ENCODE measurements at regions not wholly inside any gene's neighbourhood (a gene's known extent, or its start where the extent isn't known, plus 50 kb on each side); places are given as distances from the start of the nearest gene placed in this dataset.
A peak's percentile ranks its signal among the peaks of the same experiment; 100 is the strongest.

GRCh38 chrX:10952619-10953018 lies 158.5 kb upstream of the HCCS start:
- no peak for TF ChIP-seq CTCF (IDR thresholded peaks at IDR 0.05; ENCODE audit: low read length, missing control alignments)
- DNase-seq (ENCODE audit: low read depth), result peak; percentile 40

DNA sequence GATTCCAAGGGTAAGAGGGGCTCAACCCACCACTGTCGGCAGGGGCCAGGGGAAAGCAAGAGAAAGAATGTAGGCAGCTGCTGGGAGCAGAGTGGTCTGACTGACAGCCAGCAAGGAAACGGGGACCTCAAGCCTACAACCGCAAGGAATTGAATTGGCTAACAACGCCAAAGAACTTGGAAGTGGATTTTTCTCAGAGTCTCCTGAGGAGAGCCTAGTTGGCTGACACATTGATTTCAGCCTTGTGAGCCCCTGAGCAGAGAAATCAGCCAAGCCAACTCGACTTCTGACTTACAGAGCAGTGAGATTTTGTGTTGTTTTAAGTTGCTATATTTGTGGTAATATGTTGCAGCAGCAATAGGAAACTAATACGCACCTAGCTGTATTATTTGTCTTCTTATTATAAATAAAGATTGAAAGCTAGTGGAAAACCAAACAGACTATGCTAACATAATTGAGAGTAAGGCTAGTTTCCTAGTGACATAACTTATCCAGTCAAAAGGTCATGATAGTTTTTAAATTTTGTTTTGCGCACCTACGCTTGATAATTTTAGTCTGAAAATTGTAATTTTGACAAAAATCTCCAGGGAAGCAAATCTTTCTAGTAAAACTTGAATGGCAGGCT lies 145.8 kb upstream of the HCCS start:
- TF ChIP-seq CTCF (IDR thresholded peaks at IDR 0.05; ENCODE audit: low read length, missing control alignments), result no peak
- DNase-seq (ENCODE audit: low read depth), result no peak

More at GRCh38 chrX:10952619-10953018, 158.5 kb upstream of the HCCS start:
- H3K4me3 ChIP-seq (replicated peaks; ENCODE audit: low read depth, low read length), result no peak overlapping the region

DNA sequence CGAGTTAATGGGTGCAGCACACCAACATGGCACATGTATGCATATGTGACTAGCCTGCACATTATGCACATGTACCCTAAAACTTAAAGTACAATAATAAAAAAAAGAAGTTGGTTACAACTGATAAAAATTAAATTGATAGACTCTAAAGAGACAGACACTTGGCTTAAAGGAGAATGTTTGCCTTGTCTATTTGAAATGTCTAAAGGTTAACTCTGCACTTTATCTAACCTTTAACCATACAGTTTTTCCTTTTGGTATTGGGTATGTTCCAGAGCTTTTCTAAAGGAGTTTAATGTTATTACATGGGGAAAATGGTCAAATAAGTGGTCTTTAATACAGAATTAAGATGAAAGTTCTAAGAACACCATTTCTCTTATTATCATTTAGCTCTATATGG lies 145.1 kb upstream of the HCCS start:
- H3K4me3 ChIP-seq (replicated peaks; ENCODE audit: low read depth, low read length), result no peak overlapping the region
- TF ChIP-seq CTCF (IDR thresholded peaks at IDR 0.05; ENCODE audit: low read length, missing control alignments), result no peak
- no peak for DNase-seq (ENCODE audit: low read depth)

More for the DNA sequence above, 145.8 kb upstream of the HCCS start:
- H3K4me3 ChIP-seq (replicated peaks; ENCODE audit: low read depth, low read length), result no peak overlapping the region

- no peak overlapping the region for H3K4me3 ChIP-seq (replicated peaks; ENCODE audit: low read depth, low read length)
- TF ChIP-seq CTCF (IDR thresholded peaks at IDR 0.05; ENCODE audit: low read length, missing control alignments), result no peak
- no peak for DNase-seq (ENCODE audit: low read depth)
These were observed 140.0 kb upstream of the HCCS start for GRCh38 chrX:10971176-10971575.

DNA sequence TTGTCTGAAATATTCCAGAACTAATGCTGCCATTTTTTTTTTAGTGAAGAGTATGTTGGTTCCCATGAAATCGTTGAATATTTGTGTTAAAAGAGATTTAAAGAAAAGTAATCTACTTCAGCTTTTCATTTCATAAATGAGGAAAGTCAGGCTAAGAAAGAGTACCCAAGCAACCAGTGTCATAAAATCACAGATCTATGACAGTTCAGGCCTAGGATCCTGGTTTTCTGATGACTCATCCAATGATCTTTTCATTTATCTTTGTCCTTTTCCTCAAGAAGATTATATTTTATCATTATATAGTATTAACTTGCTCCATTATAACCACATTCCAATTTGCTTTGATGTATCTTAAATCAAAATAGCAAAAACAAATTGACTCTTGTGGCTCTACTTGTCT lies 139.4 kb upstream of the HCCS start:
- H3K4me3 ChIP-seq (replicated peaks; ENCODE audit: low read depth, low read length), result no peak overlapping the region
- DNase-seq (ENCODE audit: low read depth), result no peak
- TF ChIP-seq CTCF (IDR thresholded peaks at IDR 0.05; ENCODE audit: low read length, missing control alignments), result no peak

- H3K4me3 ChIP-seq (replicated peaks; ENCODE audit: low read depth, low read length), result no peak overlapping the region
- peak; percentile 6 for DNase-seq (ENCODE audit: low read depth)
- no peak for TF ChIP-seq CTCF (IDR thresholded peaks at IDR 0.05; ENCODE audit: low read length, missing control alignments)
These were observed 138.4 kb upstream of the HCCS start for GRCh38 chrX:10972706-10973105.

GRCh38 chrX:10974920-10975319 lies 136.2 kb upstream of the HCCS start:
- H3K4me3 ChIP-seq (replicated peaks; ENCODE audit: low read depth, low read length), result no peak overlapping the region
- TF ChIP-seq CTCF (IDR thresholded peaks at IDR 0.05; ENCODE audit: low read length, missing control alignments), result no peak
- no peak for DNase-seq (ENCODE audit: low read depth)
